Breast epithelium (tissue), 4 donors: ENCODE measurements at regions not wholly inside any gene's neighbourhood (a gene's known extent, or its start where the extent isn't known, plus 50 kb on each side); places are given as distances from the start of the nearest gene placed in this dataset.
"Not testable (repeated sequence)": the region's sequence is repeated elsewhere in the genome, so short reads cannot be mapped to it uniquely, and the experiment has no call there.

Experiments used
- DNase-seq, 2 donors: peaks; one replicate each; pipeline ENCODE4 v3.0.0-alpha.2; 2019; ENCODE audit warnings: low spot score in 2 of 2
- H3K27ac ChIP-seq, 2 donors: fragments of 200-600 bp; sonication (generic) in 1 of 2; one replicate each; pipeline ENCODE4 v1.5.1; 2016 to 2019; ENCODE audit warnings: mild to moderate bottlenecking in 1 of 2
- H3K27me3 ChIP-seq, 2 donors: fragments of 200-600 bp; sonication (generic) in 1 of 2; one replicate each; pipeline versions ENCODE4 v1.5.1 to v1.6.0; 2017 to 2019; ENCODE audit warnings: control low read depth in 1 of 2, mild to moderate bottlenecking in 1 of 2
- H3K36me3 ChIP-seq: fragments of 200-600 bp; one replicate; pipeline ENCODE4 v1.5.1; 2019
- H3K4me1 ChIP-seq, 2 donors: fragments of 200-600 bp; sonication (generic); one replicate each; pipeline ENCODE4 v1.5.1; 2016 to 2019; ENCODE audit warnings: control low read depth in 1 of 2
- H3K4me3 ChIP-seq, 3 donors: fragments of 200-600 bp; sonication (generic); 1 replicate in 2 of 3; 2 replicates in 1 of 3; pipeline ENCODE4 v1.5.1; 2016 to 2019; ENCODE audit warnings: mild to moderate bottlenecking in 3 of 3, moderate library complexity in 2 of 3
- H3K9me3 ChIP-seq, 2 donors: fragments of 200-600 bp; sonication (generic) in 1 of 2; one replicate each; pipeline ENCODE4 v1.5.1; 2016 to 2019; ENCODE audit warnings: control low read depth in 1 of 2
- POLR2A ChIP-seq: fragments of 450-650 bp; IDR thresholded peaks from one replicate; pipeline ENCODE4 v1.6.1; 2016; ENCODE audit warnings: antibody characterized with exemption, mild to moderate bottlenecking, moderate library complexity
- POLR2AphosphoS5 ChIP-seq, 3 donors: sonication (generic); formaldehyde crosslinking; IDR thresholded peaks; one replicate each; pipeline ENCODE4 v1.6.1; 2017; ENCODE audit warnings: antibody characterized with exemption in 3 of 3
- intact Hi-C: fragments of 100-400 bp; cut with DNase I; formaldehyde crosslinking; loops from one replicate; pipeline ENCODE4 v1.15.1; 2023; ENCODE audit warnings: low total_unique reads
- TF ChIP-seq, protein P1 (sequence below), 3 donors: fragments of 450-650 bp; IDR thresholded peaks; one replicate each; pipeline ENCODE4 v1.5.1; 2016 to 2017; ENCODE audit warnings: antibody characterized with exemption in 3 of 3, mild to moderate bottlenecking in 3 of 3, moderate library complexity in 3 of 3

GRCh38 chr18:29726646-29727045, 1315.9 kb downstream of the DSC3 start:
- no peaks in the 10 kb centered on the region for H3K4me1 ChIP-seq
- no peak for TF ChIP-seq POLR2AphosphoS5 (IDR thresholded peaks at IDR 0.05)
- TF ChIP-seq, protein P1, sequence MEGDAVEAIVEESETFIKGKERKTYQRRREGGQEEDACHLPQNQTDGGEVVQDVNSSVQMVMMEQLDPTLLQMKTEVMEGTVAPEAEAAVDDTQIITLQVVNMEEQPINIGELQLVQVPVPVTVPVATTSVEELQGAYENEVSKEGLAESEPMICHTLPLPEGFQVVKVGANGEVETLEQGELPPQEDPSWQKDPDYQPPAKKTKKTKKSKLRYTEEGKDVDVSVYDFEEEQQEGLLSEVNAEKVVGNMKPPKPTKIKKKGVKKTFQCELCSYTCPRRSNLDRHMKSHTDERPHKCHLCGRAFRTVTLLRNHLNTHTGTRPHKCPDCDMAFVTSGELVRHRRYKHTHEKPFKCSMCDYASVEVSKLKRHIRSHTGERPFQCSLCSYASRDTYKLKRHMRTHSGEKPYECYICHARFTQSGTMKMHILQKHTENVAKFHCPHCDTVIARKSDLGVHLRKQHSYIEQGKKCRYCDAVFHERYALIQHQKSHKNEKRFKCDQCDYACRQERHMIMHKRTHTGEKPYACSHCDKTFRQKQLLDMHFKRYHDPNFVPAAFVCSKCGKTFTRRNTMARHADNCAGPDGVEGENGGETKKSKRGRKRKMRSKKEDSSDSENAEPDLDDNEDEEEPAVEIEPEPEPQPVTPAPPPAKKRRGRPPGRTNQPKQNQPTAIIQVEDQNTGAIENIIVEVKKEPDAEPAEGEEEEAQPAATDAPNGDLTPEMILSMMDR (IDR thresholded peaks at IDR 0.05), result no peak
- no peak for TF ChIP-seq POLR2A
- H3K27me3 ChIP-seq, result no peaks in the 10 kb centered on the region
- no peak overlapping the region for H3K27ac ChIP-seq
- H3K4me3 ChIP-seq, result no peak overlapping the region
- H3K9me3 ChIP-seq, result peaks cover 4 to 6% of the 10 kb centered on the region in 2 donors
- no peak for DNase-seq
- intact Hi-C loops, result no loop called here
- H3K36me3 ChIP-seq, result no peaks in the 10 kb centered on the region

- H3K9me3 ChIP-seq, intact Hi-C loops, H3K27ac ChIP-seq, H3K4me1 ChIP-seq, H3K4me3 ChIP-seq, H3K36me3 ChIP-seq, DNase-seq, H3K27me3 ChIP-seq: not testable (repeated sequence)
Measured at GRCh38 chr18:29723486-29723885, 1319.1 kb downstream of the DSC3 start.

GRCh38 chr18:29715960-29716359, 1326.6 kb downstream of the DSC3 start:
- H3K27me3 ChIP-seq, H3K27ac ChIP-seq, H3K4me1 ChIP-seq, H3K4me3 ChIP-seq, H3K9me3 ChIP-seq, H3K36me3 ChIP-seq, DNase-seq, intact Hi-C loops: not testable (repeated sequence)

- no peaks in the 10 kb centered on the region for H3K4me1 ChIP-seq
- DNase-seq, result peak in 1 of 2 donors; percentile 32
- intact Hi-C loops, result no loop called here
- TF ChIP-seq, protein P1 (IDR thresholded peaks at IDR 0.05), result no peak
- TF ChIP-seq POLR2A (no peak), POLR2AphosphoS5 (IDR thresholded peaks at IDR 0.05) (no peak)
- no peaks in the 10 kb centered on the region for H3K27me3 ChIP-seq
- no peaks in the 10 kb centered on the region for H3K36me3 ChIP-seq
- no peaks in the 10 kb centered on the region for H3K9me3 ChIP-seq
- peak overlapping the region in 1 of 3 donors; percentile 6 for H3K4me3 ChIP-seq
- peak overlapping the region in 1 of 2 donors; percentile 9 for H3K27ac ChIP-seq
Measured at GRCh38 chr18:29712785-29713184, 1329.8 kb downstream of the DSC3 start.

DNA sequence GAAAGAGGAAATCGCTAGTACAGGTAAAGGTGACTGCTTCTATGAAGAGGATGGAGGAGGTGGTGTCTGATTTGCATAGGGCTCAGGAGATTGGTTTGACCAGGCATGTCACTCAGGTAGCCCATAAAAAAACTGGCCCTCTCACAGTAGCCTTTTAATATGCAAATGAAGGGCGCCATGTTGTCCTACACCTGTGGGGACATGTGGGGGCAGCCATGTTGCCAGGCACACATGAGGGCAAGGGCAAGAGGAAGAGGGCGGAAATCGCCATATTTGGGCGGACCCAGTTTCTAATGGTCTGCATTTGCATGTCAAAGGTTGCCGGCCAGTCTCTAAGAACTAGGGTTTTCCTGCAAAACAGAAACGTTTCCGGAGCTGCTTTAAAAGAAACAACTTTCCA, 1330.6 kb downstream of the DSC3 start:
- Histone ChIP-seq H3K4me3 (no peak overlapping the region), H3K36me3 (no peaks in the 10 kb centered on the region), H3K27me3 (no peaks in the 10 kb centered on the region), H3K4me1 (no peaks in the 10 kb centered on the region), H3K27ac (no peak overlapping the region), H3K9me3 (no peaks in the 10 kb centered on the region)
- DNase-seq, result no peak
- TF ChIP-seq POLR2AphosphoS5 (IDR thresholded peaks at IDR 0.05) (no peak), POLR2A (no peak)
- TF ChIP-seq, protein P1 (IDR thresholded peaks at IDR 0.05), result no peak
- intact Hi-C loops, result no loop called here

- TF ChIP-seq POLR2A (no peak), POLR2AphosphoS5 (IDR thresholded peaks at IDR 0.05) (no peak)
- TF ChIP-seq, protein P1 (IDR thresholded peaks at IDR 0.05), result no peak
- no peaks in the 10 kb centered on the region for H3K36me3 ChIP-seq
- no peaks in the 10 kb centered on the region for H3K27me3 ChIP-seq
- intact Hi-C loops, result no loop called here
- DNase-seq, result no peak
- no peaks in the 10 kb centered on the region for H3K4me1 ChIP-seq
- H3K9me3 ChIP-seq, result no peaks in the 10 kb centered on the region
- no peak overlapping the region for H3K4me3 ChIP-seq
- H3K27ac ChIP-seq, result no peak overlapping the region
Measured at GRCh38 chr18:29693334-29693733, 1349.2 kb downstream of the DSC3 start.
